ENCODE measurements at regions not wholly inside any gene's neighbourhood (a gene's known extent, or its start where the extent isn't known, plus 50 kb on each side); places are given as distances from the start of the nearest gene placed in this dataset.

GRCh38 chr9:29969856-29970647 lies 2396.8 kb upstream of the C9orf72 start:
- Histone ChIP-seq H3K27ac (ENCODE audit: extremely low read length, insufficient read depth, low read length) (no peak overlapping the region), H3K27me3 (ENCODE audit: control insufficient read depth in 1 of 2, insufficient read depth in 2 of 2, low read length in 2 of 2) (no peaks in the 10 kb centered on the region), H3K4me2 (ENCODE audit: low read depth, low read length) (no peak overlapping the region), H3K36me3 (replicated peaks in 1 of 2; ENCODE audit: control insufficient read depth in 1 of 2, insufficient read depth in 2 of 2, low read length in 2 of 2) (no peaks in the 10 kb centered on the region), H3K4me3 (replicated peaks in 1 of 3; ENCODE audit: insufficient read depth in 1 of 3, low read depth in 2 of 3, low read length in 3 of 3) (no peak overlapping the region), H2AFZ (ENCODE audit: low read length) (no peak overlapping the region), H3K9ac (ENCODE audit: insufficient read depth, low read depth, low read length) (no peak overlapping the region), H4K20me1 (ENCODE audit: insufficient read depth, low read length) (no peaks in the 10 kb centered on the region), H3K9me3 (ENCODE audit: low read length) (no peaks in the 10 kb centered on the region), H3K79me2 (ENCODE audit: insufficient read depth, low read length) (no peaks in the 10 kb centered on the region), H3K4me1 (ENCODE audit: insufficient read depth, low read length) (no peaks in the 10 kb centered on the region)
- BruUV-seq (replicated peaks), result no TSS peak
- FAIRE-seq (no peak), ATAC-seq (no peak), DNase-seq (ENCODE audit: low spot score) (no peak)
- ChIA-PET POLR2A (no interaction called here), CTCF (ENCODE audit: low intra/inter-chr PET ratio, low total read pairs) (no interaction called here)
- 41% methylated on average over 12 of the region's 15 CpGs for WGBS (ENCODE audit: low lambda C conversion rate)
- in situ Hi-C loops (cut with HindIII; ENCODE audit: extremely low pct_ligation_motif_present, low pct_unique_long_range_greater_than_20kb) (no loop called here), intact Hi-C loops (cut with micrococcal nuclease; ENCODE audit: unreplicated experiment) (no loop called here)
- TF ChIP-seq RELA (CRISPR knock-in tag; IDR thresholded peaks at IDR 0.05), result no peak
- TF ChIP-seq HNRNPLL (IDR thresholded peaks at IDR 0.05; ENCODE audit: low read depth, low read length, poor library complexity, severe bottlenecking), result no peak
- no peak for TF ChIP-seq PAF1 (CRISPR knock-in tag; IDR thresholded peaks at IDR 0.05)
- TF ChIP-seq TGIF2 (CRISPR knock-in tag; IDR thresholded peaks at IDR 0.05), result no peak
- no peak for TF ChIP-seq ZNF674 (CRISPR knock-in tag; IDR thresholded peaks at IDR 0.05; ENCODE audit: low read depth)
- no peak for TF ChIP-seq ZSCAN31 (CRISPR knock-in tag; IDR thresholded peaks at IDR 0.05; ENCODE audit: low read depth)
- no peak for TF ChIP-seq HMG20A (CRISPR knock-in tag; IDR thresholded peaks at IDR 0.05; ENCODE audit: borderline replicate concordance)
- TF ChIP-seq BCL6 (CRISPR knock-in tag; IDR thresholded peaks at IDR 0.05), result no peak
- no peak for TF ChIP-seq ZNF766 (CRISPR knock-in tag; IDR thresholded peaks at IDR 0.05; ENCODE audit: borderline replicate concordance)
- TF ChIP-seq FOXA3 (CRISPR knock-in tag; IDR thresholded peaks at IDR 0.05), result no peak

DNA sequence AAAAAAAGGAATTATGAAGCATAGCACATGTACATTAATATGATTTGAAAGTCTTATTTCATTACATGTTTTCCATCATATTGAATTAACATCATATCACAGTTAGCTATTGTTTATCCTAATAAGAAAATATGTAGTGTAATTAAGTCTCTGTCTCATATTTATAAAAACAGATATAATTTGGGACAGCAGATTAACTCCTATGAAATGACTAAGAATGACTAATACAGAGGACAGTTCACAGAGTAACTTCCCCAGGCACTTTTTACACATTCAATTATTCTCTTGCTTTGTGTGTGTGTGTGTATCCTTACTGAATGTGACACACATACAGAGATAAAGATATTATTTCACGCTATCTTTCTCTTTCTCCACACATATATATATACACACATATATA lies 2400.9 kb upstream of the C9orf72 start:
- ATAC-seq (no peak), FAIRE-seq (no peak), DNase-seq (ENCODE audit: low spot score) (no peak)
- H3K4me1 ChIP-seq (ENCODE audit: insufficient read depth, low read length), result no peaks in the 10 kb centered on the region
- H3K27ac ChIP-seq (ENCODE audit: extremely low read length, insufficient read depth, low read length), result no peak overlapping the region
- POLR2A ChIA-PET, result no interaction called here
- no peak overlapping the region for H2AFZ ChIP-seq (ENCODE audit: low read length)
- no peaks in the 10 kb centered on the region for H4K20me1 ChIP-seq (ENCODE audit: insufficient read depth, low read length)
- intact Hi-C loops (cut with micrococcal nuclease; ENCODE audit: unreplicated experiment), result no loop called here
- no peaks in the 10 kb centered on the region for H3K36me3 ChIP-seq (replicated peaks in 1 of 2; ENCODE audit: control insufficient read depth in 1 of 2, insufficient read depth in 2 of 2, low read length in 2 of 2)
- H3K9me3 ChIP-seq (ENCODE audit: low read length), result no peaks in the 10 kb centered on the region
- H3K79me2 ChIP-seq (ENCODE audit: insufficient read depth, low read length), result no peaks in the 10 kb centered on the region
- CTCF ChIA-PET (ENCODE audit: low intra/inter-chr PET ratio, low total read pairs), result no interaction called here
- BruUV-seq (replicated peaks), result no TSS peak
- WGBS (ENCODE audit: low lambda C conversion rate), result 3% methylated on average over 1 of the region's 1 CpG
- H3K9ac ChIP-seq (ENCODE audit: insufficient read depth, low read depth, low read length), result no peak overlapping the region
- no peak overlapping the region for H3K4me3 ChIP-seq (replicated peaks in 1 of 3; ENCODE audit: insufficient read depth in 1 of 3, low read depth in 2 of 3, low read length in 3 of 3)
- H3K27me3 ChIP-seq (ENCODE audit: control insufficient read depth in 1 of 2, insufficient read depth in 2 of 2, low read length in 2 of 2), result no peaks in the 10 kb centered on the region; a peak in 1 of 5 replicates
- H3K4me2 ChIP-seq (ENCODE audit: low read depth, low read length), result no peak overlapping the region
- in situ Hi-C loops (cut with HindIII; ENCODE audit: extremely low pct_ligation_motif_present, low pct_unique_long_range_greater_than_20kb), result no loop called here
- no peak for TF ChIP-seq PHF8 (CRISPR knock-in tag; IDR thresholded peaks at IDR 0.05)
- TF ChIP-seq KMT2A (CRISPR knock-in tag; IDR thresholded peaks at IDR 0.05), result no peak
- TF ChIP-seq ZNF354B (CRISPR knock-in tag; IDR thresholded peaks at IDR 0.05), result no peak
- TF ChIP-seq AGO1 (IDR thresholded peaks at IDR 0.05; ENCODE audit: low read depth, low read length, poor library complexity, severe bottlenecking), result no peak
- TF ChIP-seq ZNF547 (CRISPR knock-in tag; IDR thresholded peaks at IDR 0.05), result no peak
- TF ChIP-seq, protein P1, sequence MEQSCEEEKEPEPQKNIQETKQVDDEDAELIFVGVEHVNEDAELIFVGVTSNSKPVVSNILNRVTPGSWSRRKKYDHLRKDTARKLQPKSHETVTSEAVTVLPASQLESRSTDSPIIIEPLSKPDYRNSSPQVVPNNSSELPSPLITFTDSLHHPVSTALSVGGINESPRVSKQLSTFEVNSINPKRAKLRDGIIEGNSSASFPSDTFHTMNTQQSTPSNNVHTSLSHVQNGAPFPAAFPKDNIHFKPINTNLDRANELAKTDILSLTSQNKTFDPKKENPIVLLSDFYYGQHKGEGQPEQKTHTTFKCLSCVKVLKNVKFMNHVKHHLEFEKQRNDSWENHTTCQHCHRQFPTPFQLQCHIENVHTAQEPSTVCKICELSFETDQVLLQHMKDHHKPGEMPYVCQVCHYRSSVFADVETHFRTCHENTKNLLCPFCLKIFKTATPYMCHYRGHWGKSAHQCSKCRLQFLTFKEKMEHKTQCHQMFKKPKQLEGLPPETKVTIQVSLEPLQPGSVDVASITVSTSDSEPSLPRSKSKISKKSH (CRISPR knock-in tag; IDR thresholded peaks at IDR 0.05; ENCODE audit: borderline replicate concordance), result no peak
- no peak for TF ChIP-seq TBP (CRISPR knock-in tag; IDR thresholded peaks at IDR 0.05)
- TF ChIP-seq, protein P2, sequence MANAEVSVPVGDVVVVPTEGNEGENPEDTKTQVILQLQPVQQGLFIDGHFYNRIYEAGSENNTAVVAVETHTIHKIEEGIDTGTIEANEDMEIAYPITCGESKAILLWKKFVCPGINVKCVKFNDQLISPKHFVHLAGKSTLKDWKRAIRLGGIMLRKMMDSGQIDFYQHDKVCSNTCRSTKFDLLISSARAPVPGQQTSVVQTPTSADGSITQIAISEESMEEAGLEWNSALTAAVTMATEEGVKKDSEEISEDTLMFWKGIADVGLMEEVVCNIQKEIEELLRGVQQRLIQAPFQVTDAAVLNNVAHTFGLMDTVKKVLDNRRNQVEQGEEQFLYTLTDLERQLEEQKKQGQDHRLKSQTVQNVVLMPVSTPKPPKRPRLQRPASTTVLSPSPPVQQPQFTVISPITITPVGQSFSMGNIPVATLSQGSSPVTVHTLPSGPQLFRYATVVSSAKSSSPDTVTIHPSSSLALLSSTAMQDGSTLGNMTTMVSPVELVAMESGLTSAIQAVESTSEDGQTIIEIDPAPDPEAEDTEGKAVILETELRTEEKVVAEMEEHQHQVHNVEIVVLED (CRISPR knock-in tag; IDR thresholded peaks at IDR 0.05; ENCODE audit: borderline replicate concordance), result no peak
